Astrocyte of the spinal cord (primary cell): ENCODE measurements at regions not wholly inside any gene's neighbourhood (a gene's known extent, or its start where the extent isn't known, plus 50 kb on each side); places are given as distances from the start of the nearest gene placed in this dataset.

Source experiments
- DNase-seq: peaks from one replicate; pipeline ENCODE4 v3.0.0; 2011; ENCODE audit warnings: low read depth, low spot score
- H3K4me3 ChIP-seq: 2 replicates; pipeline ENCODE4 v1.5.1; 2011; ENCODE audit warnings: low read depth, mild to moderate bottlenecking, low read length, moderate library complexity
- in situ Hi-C: cut with HindIII; loops from 2 replicates; pipeline ENCODE4 v1.10.0; 2017; ENCODE audit warnings: low sequenced_read_pairs
- TF ChIP-seq, protein P1 (sequence below): IDR thresholded peaks from 2 replicates; pipeline ENCODE4 v1.5.1; 2012; ENCODE audit warnings: low read depth, mild to moderate bottlenecking, low read length, inconsistent platforms

DNA sequence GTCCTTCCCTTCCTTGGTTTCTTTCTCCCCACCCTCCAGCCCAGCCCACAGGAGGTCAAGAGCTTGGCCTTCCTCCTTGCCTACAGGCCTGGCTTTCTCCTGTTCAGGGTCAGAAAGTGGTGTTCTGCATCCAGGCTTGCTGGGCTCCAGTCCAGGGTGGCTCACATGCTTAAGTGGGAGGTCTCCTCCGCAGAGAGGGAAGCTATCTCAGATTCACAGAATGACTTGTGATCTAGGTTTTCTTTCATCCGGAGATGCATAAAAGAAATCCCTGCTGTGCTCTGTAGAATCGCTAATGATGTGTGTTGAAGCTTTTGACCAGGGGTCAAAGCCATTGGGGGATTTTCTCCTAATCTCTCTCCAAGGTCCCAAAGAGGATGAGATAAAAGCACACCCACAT, 382.3 kb upstream of the EEF2KMT start:
- TF ChIP-seq, protein P1, sequence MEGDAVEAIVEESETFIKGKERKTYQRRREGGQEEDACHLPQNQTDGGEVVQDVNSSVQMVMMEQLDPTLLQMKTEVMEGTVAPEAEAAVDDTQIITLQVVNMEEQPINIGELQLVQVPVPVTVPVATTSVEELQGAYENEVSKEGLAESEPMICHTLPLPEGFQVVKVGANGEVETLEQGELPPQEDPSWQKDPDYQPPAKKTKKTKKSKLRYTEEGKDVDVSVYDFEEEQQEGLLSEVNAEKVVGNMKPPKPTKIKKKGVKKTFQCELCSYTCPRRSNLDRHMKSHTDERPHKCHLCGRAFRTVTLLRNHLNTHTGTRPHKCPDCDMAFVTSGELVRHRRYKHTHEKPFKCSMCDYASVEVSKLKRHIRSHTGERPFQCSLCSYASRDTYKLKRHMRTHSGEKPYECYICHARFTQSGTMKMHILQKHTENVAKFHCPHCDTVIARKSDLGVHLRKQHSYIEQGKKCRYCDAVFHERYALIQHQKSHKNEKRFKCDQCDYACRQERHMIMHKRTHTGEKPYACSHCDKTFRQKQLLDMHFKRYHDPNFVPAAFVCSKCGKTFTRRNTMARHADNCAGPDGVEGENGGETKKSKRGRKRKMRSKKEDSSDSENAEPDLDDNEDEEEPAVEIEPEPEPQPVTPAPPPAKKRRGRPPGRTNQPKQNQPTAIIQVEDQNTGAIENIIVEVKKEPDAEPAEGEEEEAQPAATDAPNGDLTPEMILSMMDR: no peak
- DNase-seq: no peak
- H3K4me3 ChIP-seq: no peak overlapping the region
- in situ Hi-C loops: no loop called here

- in situ Hi-C loops: no loop called here
- TF ChIP-seq, protein P1: no peak
- H3K4me3 ChIP-seq: no peak overlapping the region
- no peak for DNase-seq
These were observed 380.4 kb upstream of the EEF2KMT start for GRCh38 chr16:5478036-5478435.

GRCh38 chr16:5477251-5477650, 379.7 kb upstream of the EEF2KMT start:
- in situ Hi-C loops: no loop called here
- TF ChIP-seq, protein P1: no peak
- H3K4me3 ChIP-seq: no peak overlapping the region
- DNase-seq: no peak

GRCh38 chr16:5472552-5472951, 375.0 kb upstream of the EEF2KMT start:
- TF ChIP-seq, protein P1: no peak
- no peak overlapping the region for H3K4me3 ChIP-seq
- in situ Hi-C loops: no loop called here
- no peak for DNase-seq

- in situ Hi-C loops: no loop called here
- DNase-seq: no peak
- no peak overlapping the region for H3K4me3 ChIP-seq
- TF ChIP-seq, protein P1: no peak
These were observed 370.9 kb upstream of the EEF2KMT start for GRCh38 chr16:5468488-5468887.

DNA sequence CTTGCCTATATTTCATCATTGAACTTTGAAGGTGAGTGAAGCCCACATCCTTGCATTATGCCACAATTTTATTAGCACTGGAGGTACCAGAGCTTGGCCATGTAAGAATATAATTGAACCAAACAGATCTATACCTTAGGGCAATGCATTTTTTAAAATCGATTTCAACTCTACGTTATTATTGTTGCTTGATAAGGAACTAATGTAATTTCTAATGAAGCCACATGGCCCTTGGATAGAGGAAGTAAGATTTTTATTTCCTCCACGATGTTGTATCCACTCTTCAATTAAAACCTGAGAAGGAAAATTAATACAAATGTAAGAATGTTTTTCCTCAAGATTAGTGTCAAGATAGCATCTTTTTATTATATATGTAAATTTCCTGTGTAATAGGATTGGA, 370.0 kb upstream of the EEF2KMT start:
- H3K4me3 ChIP-seq: no peak overlapping the region
- DNase-seq: no peak
- in situ Hi-C loops: no loop called here
- TF ChIP-seq, protein P1: no peak

DNA sequence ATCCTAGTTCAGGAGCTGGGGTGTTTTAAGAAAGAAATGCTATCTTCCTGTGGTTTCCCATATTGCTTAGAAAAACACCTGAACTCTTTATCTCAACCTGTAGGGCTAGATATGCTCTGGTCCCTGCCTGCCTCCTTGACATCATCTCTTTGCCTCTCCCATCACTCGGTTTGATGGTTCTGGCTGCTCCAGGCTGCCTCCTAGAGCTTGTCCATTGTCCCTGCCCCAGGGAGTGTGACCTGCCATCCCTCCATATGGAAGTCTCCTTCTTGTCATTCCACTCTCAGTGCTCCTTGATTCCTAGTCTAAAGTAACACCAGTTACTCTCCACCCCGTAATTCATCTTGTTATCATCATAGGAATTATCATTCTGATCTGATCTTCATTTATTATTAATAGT, 369.0 kb upstream of the EEF2KMT start:
- in situ Hi-C loops: no loop called here
- TF ChIP-seq, protein P1: no peak
- DNase-seq: no peak
- no peak overlapping the region for H3K4me3 ChIP-seq
